Peyer's patch (tissue), 4 donors: ENCODE measurements at regions not wholly inside any gene's neighbourhood (a gene's known extent, or its start where the extent isn't known, plus 50 kb on each side); places are given as distances from the start of the nearest gene placed in this dataset.

ENCODE experiments used
- POLR2A ChIP-seq, 2 donors: fragments of 450-650 bp; IDR thresholded peaks; one replicate each; pipeline ENCODE4 v1.5.1; 2017; ENCODE audit warnings: antibody characterized with exemption in 2 of 2, mild to moderate bottlenecking in 2 of 2, moderate library complexity in 2 of 2
- TF ChIP-seq, protein P1 (sequence below), 6 experiments: fragments of 450-650 bp in 4 of 6; fragments of 200-600 bp in 2 of 6; sonication (generic) in 1 of 6; IDR thresholded peaks; one replicate each; pipeline ENCODE4 v1.5.1; 2017 to 2019; ENCODE audit warnings: antibody characterized with exemption in 6 of 6, mild to moderate bottlenecking in 3 of 6, moderate library complexity in 1 of 6

- TF ChIP-seq POLR2A (IDR thresholded peaks at IDR 0.05), result no peak
- TF ChIP-seq, protein P1, sequence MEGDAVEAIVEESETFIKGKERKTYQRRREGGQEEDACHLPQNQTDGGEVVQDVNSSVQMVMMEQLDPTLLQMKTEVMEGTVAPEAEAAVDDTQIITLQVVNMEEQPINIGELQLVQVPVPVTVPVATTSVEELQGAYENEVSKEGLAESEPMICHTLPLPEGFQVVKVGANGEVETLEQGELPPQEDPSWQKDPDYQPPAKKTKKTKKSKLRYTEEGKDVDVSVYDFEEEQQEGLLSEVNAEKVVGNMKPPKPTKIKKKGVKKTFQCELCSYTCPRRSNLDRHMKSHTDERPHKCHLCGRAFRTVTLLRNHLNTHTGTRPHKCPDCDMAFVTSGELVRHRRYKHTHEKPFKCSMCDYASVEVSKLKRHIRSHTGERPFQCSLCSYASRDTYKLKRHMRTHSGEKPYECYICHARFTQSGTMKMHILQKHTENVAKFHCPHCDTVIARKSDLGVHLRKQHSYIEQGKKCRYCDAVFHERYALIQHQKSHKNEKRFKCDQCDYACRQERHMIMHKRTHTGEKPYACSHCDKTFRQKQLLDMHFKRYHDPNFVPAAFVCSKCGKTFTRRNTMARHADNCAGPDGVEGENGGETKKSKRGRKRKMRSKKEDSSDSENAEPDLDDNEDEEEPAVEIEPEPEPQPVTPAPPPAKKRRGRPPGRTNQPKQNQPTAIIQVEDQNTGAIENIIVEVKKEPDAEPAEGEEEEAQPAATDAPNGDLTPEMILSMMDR (IDR thresholded peaks at IDR 0.05), result no peak
Measured at GRCh38 chr10:123522702-123523312, 143.3 kb upstream of the GPR26 start.
